GM21825 (cell line): ENCODE measurements at regions not wholly inside any gene's neighbourhood (a gene's known extent, or its start where the extent isn't known, plus 50 kb on each side); places are given as distances from the start of the nearest gene placed in this dataset.

Source experiments
- ATAC-seq: cut with Tn5 transposase; IDR thresholded peaks from one replicate; pipeline ENCODE4 v1.9.1; 2021; ENCODE audit warnings: mild to moderate bottlenecking, moderate library complexity; ENCODE audit not compliant: unreplicated experiment

GRCh38 chr4:138759554-138759902 is 256.1 kb upstream of the NOCT start:
- ATAC-seq, result no peak

- no peak for ATAC-seq
Measured at GRCh38 chr4:138758876-138759553, 256.6 kb upstream of the NOCT start.

GRCh38 chr4:138758196-138758595 is 257.4 kb upstream of the NOCT start:
- ATAC-seq, result no peak

GRCh38 chr4:138757432-138757831 is 258.1 kb upstream of the NOCT start:
- ATAC-seq, result no peak

- no peak for ATAC-seq
Measured at GRCh38 chr4:138756519-138756918, 259.1 kb upstream of the NOCT start.

- ATAC-seq, result no peak
Measured at GRCh38 chr4:138751309-138751708, 264.3 kb upstream of the NOCT start.

- no peak for ATAC-seq
Measured at GRCh38 chr4:138749303-138749702, 266.3 kb upstream of the NOCT start.

GRCh38 chr4:138741766-138742377 is 273.7 kb upstream of the NOCT start:
- no peak for ATAC-seq

GRCh38 chr4:138740816-138741745 is 274.5 kb upstream of the NOCT start:
- ATAC-seq, result no peak

- no peak for ATAC-seq
Measured at GRCh38 chr4:138736362-138736761, 279.2 kb upstream of the NOCT start.

GRCh38 chr4:138734746-138735145 is 280.8 kb upstream of the NOCT start:
- ATAC-seq, result no peak

- no peak for ATAC-seq
Measured at GRCh38 chr4:138728566-138728965, 287.0 kb upstream of the NOCT start.

- ATAC-seq, result no peak
Measured at GRCh38 chr4:138727731-138728130, 287.9 kb upstream of the NOCT start.

- ATAC-seq, result no peak
Measured at GRCh38 chr4:138724530-138724929, 291.1 kb upstream of the NOCT start.

GRCh38 chr4:138716559-138717335 is 298.8 kb upstream of the NOCT start:
- no peak for ATAC-seq

- ATAC-seq, result no peak
Measured at GRCh38 chr4:138710297-138710696, 305.3 kb upstream of the NOCT start.

- ATAC-seq, result no peak
Measured at GRCh38 chr4:138709859-138710258, 305.7 kb upstream of the NOCT start.

- no peak for ATAC-seq
Measured at GRCh38 chr4:138707746-138708677, 307.6 kb upstream of the NOCT start.

- ATAC-seq, result no peak
Measured at GRCh38 chr4:138706201-138706600, 309.4 kb upstream of the NOCT start.
